SK-N-SH treated with all-trans-retinoic acid at 6 μM for 48 hours (cell line): ENCODE measurements at regions not wholly inside any gene's neighbourhood (a gene's known extent, or its start where the extent isn't known, plus 50 kb on each side); places are given as distances from the start of the nearest gene placed in this dataset.

Experiments
- ATAC-seq: fragments of 200-7000 bp; cut with Tn5 transposase; 3 replicates; pipeline ENCODE4 v1.9.1; 2020; ENCODE audit warnings: mild to moderate bottlenecking, moderate library complexity
- ARNTL ChIP-seq: fragments of 450-650 bp; formaldehyde crosslinking; IDR thresholded peaks from 2 replicates; pipeline ENCODE4 v1.5.0; 2020; ENCODE audit warnings: low read depth, mild to moderate bottlenecking, moderate library complexity, borderline replicate concordance
- BACH2 ChIP-seq: fragments of 250-450 bp; sonication (Bioruptor Pico); IDR thresholded peaks from 2 replicates; pipeline ENCODE4 v1.9.0; 2021; ENCODE audit warnings: mild to moderate bottlenecking, borderline replicate concordance
- CREB5 ChIP-seq: fragments of 250-450 bp; sonication (Bioruptor Pico); IDR thresholded peaks from 2 replicates; pipeline ENCODE4 v1.5.1; 2020; ENCODE audit warnings: low read depth, mild to moderate bottlenecking, moderate library complexity
- CSDC2 ChIP-seq: fragments of 250-450 bp; sonication (Bioruptor Pico); IDR thresholded peaks from 2 replicates; pipeline ENCODE4 v1.5.0; 2020; ENCODE audit warnings: mild to moderate bottlenecking, moderate library complexity
- CSRNP3 ChIP-seq: fragments of 250-450 bp; sonication (Bioruptor Pico); IDR thresholded peaks from 2 replicates; pipeline ENCODE4 v1.5.1; 2021; ENCODE audit warnings: mild to moderate bottlenecking, moderate library complexity
- ESRRG ChIP-seq: fragments of 250-450 bp; sonication (Bioruptor Pico); IDR thresholded peaks from 2 replicates; pipeline ENCODE4 v1.6.1; 2021; ENCODE audit warnings: mild to moderate bottlenecking
- GLIS3 ChIP-seq: fragments of 250-450 bp; sonication (Bioruptor Pico); IDR thresholded peaks from 2 replicates; pipeline ENCODE4 v1.5.0; 2020; ENCODE audit warnings: mild to moderate bottlenecking, moderate library complexity
- ISL1 ChIP-seq: fragments of 250-450 bp; sonication (Bioruptor Pico); IDR thresholded peaks from 2 replicates; pipeline ENCODE4 v2.1.2; 2022; ENCODE audit warnings: mild to moderate bottlenecking, moderate library complexity
- OSR1 ChIP-seq: fragments of 250-450 bp; sonication (Bioruptor Pico); IDR thresholded peaks from 2 replicates; pipeline ENCODE4 v1.8.0; 2022; ENCODE audit warnings: moderate library complexity, mild to moderate bottlenecking, inconsistent platforms
- PATZ1 ChIP-seq: fragments of 250-450 bp; sonication (Bioruptor Pico); IDR thresholded peaks from 2 replicates; pipeline ENCODE4 v1.8.0; 2020; ENCODE audit warnings: mild to moderate bottlenecking, moderate library complexity, borderline replicate concordance
- POU6F1 ChIP-seq: fragments of 250-450 bp; sonication (Bioruptor Pico); IDR thresholded peaks from 2 replicates; pipeline ENCODE4 v1.8.0; 2021; ENCODE audit warnings: low read depth, mild to moderate bottlenecking, moderate library complexity, borderline replicate concordance
- RARB ChIP-seq: fragments of 250-450 bp; sonication (Bioruptor Pico); IDR thresholded peaks from 2 replicates; pipeline ENCODE4 v1.8.0; 2021; ENCODE audit warnings: mild to moderate bottlenecking, moderate library complexity
- SNAI2 ChIP-seq: fragments of 250-450 bp; sonication (Bioruptor Pico); IDR thresholded peaks from 2 replicates; pipeline ENCODE4 v1.5.0; 2020; ENCODE audit warnings: mild to moderate bottlenecking, moderate library complexity
- TCF4 ChIP-seq: fragments of 250-450 bp; sonication (Bioruptor Pico); IDR thresholded peaks from 2 replicates; pipeline ENCODE4 v1.8.0; 2021; ENCODE audit warnings: mild to moderate bottlenecking, moderate library complexity, borderline replicate concordance
- TSHZ2 ChIP-seq: fragments of 250-450 bp; sonication (Bioruptor Pico); IDR thresholded peaks from 2 replicates; pipeline ENCODE4 v1.5.0; 2020; ENCODE audit warnings: mild to moderate bottlenecking, moderate library complexity
- ZC3H10 ChIP-seq: fragments of 250-450 bp; sonication (Bioruptor Pico); IDR thresholded peaks from 2 replicates; pipeline ENCODE4 v1.5.1; 2021; ENCODE audit warnings: mild to moderate bottlenecking, moderate library complexity
- ZFP3 ChIP-seq: fragments of 250-450 bp; sonication (Bioruptor Pico); IDR thresholded peaks from 2 replicates; pipeline ENCODE4 v1.5.0; 2020; ENCODE audit warnings: mild to moderate bottlenecking, moderate library complexity
- ZFP30 ChIP-seq: fragments of 450-650 bp; formaldehyde crosslinking; IDR thresholded peaks from 2 replicates; pipeline ENCODE4 v1.5.0; 2022; ENCODE audit warnings: mild to moderate bottlenecking, moderate library complexity
- ZNF70 ChIP-seq: fragments of 450-650 bp; formaldehyde crosslinking; IDR thresholded peaks from 2 replicates; pipeline ENCODE4 v1.5.0; 2020; ENCODE audit warnings: mild to moderate bottlenecking, moderate library complexity

- TF ChIP-seq TSHZ2 (CRISPR knock-in tag) (no peak), RARB (CRISPR knock-in tag) (no peak), ZC3H10 (no peak), ARNTL (CRISPR knock-in tag) (no peak), ZFP3 (CRISPR knock-in tag) (no peak), ZNF70 (CRISPR knock-in tag) (no peak), TCF4 (CRISPR knock-in tag) (no peak), POU6F1 (no peak)
- TF ChIP-seq, all 23 proteins: peak for 0
Measured at GRCh38 chr6:67450641-67451040, 1184.4 kb upstream of the ADGRB3 start (continued).

GRCh38 chr6:67449602-67450001, 1185.5 kb upstream of the ADGRB3 start:
- no peak for TF ChIP-seq TCF4 (CRISPR knock-in tag)
- no peak for TF ChIP-seq GLIS3
- no peak for TF ChIP-seq CSDC2 (CRISPR knock-in tag)
- no peak for TF ChIP-seq PATZ1 (CRISPR knock-in tag)
- TF ChIP-seq RARB (CRISPR knock-in tag): no peak
- no peak for TF ChIP-seq OSR1
- no peak for TF ChIP-seq POU6F1
- TF ChIP-seq CREB5 (CRISPR knock-in tag): no peak
- no peak for TF ChIP-seq SNAI2 (CRISPR knock-in tag)
- TF ChIP-seq ZNF70 (CRISPR knock-in tag): no peak
- no peak for TF ChIP-seq ISL1 (CRISPR knock-in tag)
- no peak for TF ChIP-seq CSRNP3 (CRISPR knock-in tag)
- TF ChIP-seq BACH2 (CRISPR knock-in tag): no peak
- TF ChIP-seq ESRRG: no peak
- no peak for TF ChIP-seq ZC3H10
- ATAC-seq: no peak

- no peak for ATAC-seq
- no peak for TF ChIP-seq POU6F1
- no peak for TF ChIP-seq ZNF70 (CRISPR knock-in tag)
- no peak for TF ChIP-seq ZFP30 (CRISPR knock-in tag)
- TF ChIP-seq BACH2 (CRISPR knock-in tag): no peak
- TF ChIP-seq RARB (CRISPR knock-in tag): no peak
- TF ChIP-seq ZFP3 (CRISPR knock-in tag): no peak
- TF ChIP-seq PATZ1 (CRISPR knock-in tag): no peak
Measured at GRCh38 chr6:67433124-67433523, 1202.0 kb upstream of the ADGRB3 start.
